Ectodermal cell (in vitro differentiated cells): ENCODE measurements at regions not wholly inside any gene's neighbourhood (a gene's known extent, or its start where the extent isn't known, plus 50 kb on each side); places are given as distances from the start of the nearest gene placed in this dataset.

Experiments
- H3K27ac ChIP-seq: 2 replicates; pipeline ENCODE4 v1.7.0; 2013; ENCODE audit warnings: mild to moderate bottlenecking, low read depth, low read length; ENCODE audit not compliant: insufficient read depth, poor library complexity, severe bottlenecking
- H3K27me3 ChIP-seq: 2 replicates; pipeline ENCODE4 v1.7.0; 2013; ENCODE audit warnings: mild to moderate bottlenecking, low read length; ENCODE audit not compliant: insufficient read depth, control insufficient read depth, poor library complexity, severe bottlenecking
- H3K36me3 ChIP-seq: one replicate; pipeline ENCODE4 v1.7.0; 2013; ENCODE audit warnings: low read length; ENCODE audit not compliant: control insufficient read depth, insufficient read depth
- H3K4me1 ChIP-seq: one replicate; pipeline ENCODE4 v1.7.0; 2013; ENCODE audit warnings: low read length; ENCODE audit not compliant: control insufficient read depth, insufficient read depth
- H3K4me3 ChIP-seq: 2 replicates; pipeline ENCODE4 v1.7.0; 2013; ENCODE audit warnings: low read depth, low read length, control low read depth; ENCODE audit not compliant: insufficient read depth
- H3K9me3 ChIP-seq: 2 replicates; pipeline ENCODE4 v1.7.0; 2013; ENCODE audit warnings: mild to moderate bottlenecking, low read length, moderate library complexity; ENCODE audit not compliant: control insufficient read depth
- WGBS, 2 experiments: methylation state at CpG; one replicate each; pipeline ENCODE4 v1.1.7; 2013; ENCODE audit warnings: missing lambda C conversion rate in 2 of 2; 5-methylcytosine and 5-hydroxymethylcytosine counted together

GRCh38 chr20:36104244-36104643, 50.3 kb upstream of the EPB41L1 start:
- peaks cover 10% of the 10 kb centered on the region for H3K4me1 ChIP-seq
- H3K4me3 ChIP-seq = no peak overlapping the region
- WGBS, 2 experiments = 78 to 83% methylated on average over 7 of the region's 7 CpGs
- H3K9me3 ChIP-seq = no peaks in the 10 kb centered on the region
- no peaks in the 10 kb centered on the region for H3K27me3 ChIP-seq
- H3K27ac ChIP-seq = no peak overlapping the region
- no peaks in the 10 kb centered on the region for H3K36me3 ChIP-seq
